Effector memory CD8-positive, alpha-beta T cell (primary cell): ENCODE measurements at regions not wholly inside any gene's neighbourhood (a gene's known extent, or its start where the extent isn't known, plus 50 kb on each side); places are given as distances from the start of the nearest gene placed in this dataset.
"Not testable (repeated sequence)": the region's sequence is repeated elsewhere in the genome, so short reads cannot be mapped to it uniquely, and the experiment has no call there.

Experiments used
- ATAC-seq: fragments of 150-1000 bp; cut with Tn5 transposase; replicated peaks from 2 replicates; pipeline ENCODE4 v1.10.0; 2021; ENCODE audit warnings: mild to moderate bottlenecking, moderate library complexity
- DNase-seq, 3 experiments: peaks; one replicate each; pipeline ENCODE4 v3.0.0; 2021
- H3K27ac Mint-ChIP-seq, 2 donors: one replicate each; pipeline ENCODE4 v1.8.0; 2022; ENCODE audit warnings: mild to moderate bottlenecking in 2 of 2, mixed read lengths in 2 of 2, moderate library complexity in 2 of 2
- H3K27me3 Mint-ChIP-seq, 2 donors: one replicate each; pipeline ENCODE4 v1.8.0; 2022; ENCODE audit warnings: mixed read lengths in 2 of 2
- H3K36me3 Mint-ChIP-seq: one replicate; pipeline ENCODE4 v1.8.0; 2022; ENCODE audit warnings: mild to moderate bottlenecking, moderate library complexity, mixed read lengths; ENCODE audit not compliant: insufficient read depth
- H3K4me1 Mint-ChIP-seq, 2 donors: one replicate each; pipeline ENCODE4 v1.8.0; 2022; ENCODE audit warnings: low read depth in 2 of 2, mixed read lengths in 2 of 2
- H3K4me3 Mint-ChIP-seq, 2 donors: one replicate each; pipeline ENCODE4 v1.8.0; 2022; ENCODE audit warnings: mild to moderate bottlenecking in 2 of 2, mixed read lengths in 2 of 2, moderate library complexity in 2 of 2
- H3K9me3 Mint-ChIP-seq, 2 donors: one replicate each; pipeline ENCODE4 v1.8.0; 2022; ENCODE audit warnings: mixed read lengths in 2 of 2

DNA sequence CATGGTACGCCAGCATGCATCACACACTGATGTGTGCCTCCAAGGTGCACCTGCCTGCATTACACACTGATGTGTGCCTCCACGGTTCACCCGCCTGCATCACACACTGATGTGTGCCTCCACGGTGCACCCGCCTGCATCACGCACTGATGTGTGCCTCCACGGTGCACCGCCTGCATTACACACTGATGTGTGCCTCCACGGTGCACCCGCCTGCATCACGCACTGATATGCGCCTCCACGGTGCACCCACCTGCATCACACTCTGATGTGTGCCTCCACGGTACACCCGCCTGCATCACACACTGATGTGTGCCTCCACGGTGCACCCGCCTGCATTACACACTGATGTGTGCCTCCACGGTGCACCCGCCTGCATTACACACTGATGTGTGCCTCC lies 223.1 kb upstream of the SHH start:
- ATAC-seq, DNase-seq, H3K4me3 Mint-ChIP-seq, H3K27ac Mint-ChIP-seq, H3K36me3 Mint-ChIP-seq, H3K9me3 Mint-ChIP-seq, H3K4me1 Mint-ChIP-seq: not testable (repeated sequence)
- peaks cover 9 to 30% of the 10 kb centered on the region in 2 donors for H3K27me3 Mint-ChIP-seq

DNA sequence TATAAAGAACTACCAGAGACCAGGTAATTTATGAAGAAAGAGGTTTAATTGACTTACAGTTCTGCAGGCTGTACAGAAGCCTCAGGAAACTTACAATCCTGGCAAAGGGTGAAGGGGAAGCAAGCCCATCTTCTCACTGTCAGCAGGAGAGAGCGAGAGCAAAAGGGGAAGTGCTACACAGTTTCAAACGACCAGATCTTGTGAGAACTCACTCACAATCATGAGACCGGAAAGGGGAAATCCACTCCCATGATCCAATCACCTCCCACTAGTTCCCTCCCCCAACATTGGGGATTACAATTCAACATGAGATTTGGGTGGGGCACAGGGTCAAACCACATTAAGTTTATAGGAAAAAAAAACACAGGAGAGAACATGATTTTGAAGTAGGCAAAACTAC lies 222.1 kb upstream of the SHH start:
- ATAC-seq: no peak
- no peaks in the 10 kb centered on the region for H3K4me1 Mint-ChIP-seq
- peaks cover 9 to 34% of the 10 kb centered on the region in 2 donors for H3K27me3 Mint-ChIP-seq
- H3K4me3 Mint-ChIP-seq: no peak overlapping the region
- DNase-seq: no peak
- H3K9me3 Mint-ChIP-seq: peaks cover 0 to 2% of the 10 kb centered on the region in 2 donors
- H3K27ac Mint-ChIP-seq: no peak overlapping the region
- no peaks in the 10 kb centered on the region for H3K36me3 Mint-ChIP-seq

DNA sequence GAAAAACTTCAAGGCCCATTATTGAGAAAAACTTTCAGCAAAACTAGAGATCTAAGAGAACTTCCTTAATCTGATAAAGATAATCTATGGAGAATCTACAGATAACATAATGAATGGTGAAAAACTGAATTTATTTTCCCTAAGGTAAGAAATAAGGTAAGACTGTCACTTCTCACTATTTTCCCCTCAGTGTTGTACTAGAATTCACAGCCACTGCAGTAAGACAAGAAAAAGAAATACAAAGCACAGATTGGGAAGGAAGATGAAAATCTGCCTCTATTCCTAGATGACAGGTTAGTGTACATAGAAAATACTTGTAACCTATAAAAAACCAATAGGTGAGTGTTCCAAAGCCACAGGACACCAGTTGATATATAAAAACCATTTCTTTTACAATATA lies 220.7 kb upstream of the SHH start:
- DNase-seq (no peak), ATAC-seq (no peak)
- no peak overlapping the region for H3K27ac Mint-ChIP-seq
- H3K4me3 Mint-ChIP-seq: no peak overlapping the region
- peaks cover 9 to 32% of the 10 kb centered on the region in 2 donors for H3K27me3 Mint-ChIP-seq
- peaks cover 0 to 2% of the 10 kb centered on the region in 2 donors for H3K9me3 Mint-ChIP-seq
- H3K4me1 Mint-ChIP-seq: no peaks in the 10 kb centered on the region
- H3K36me3 Mint-ChIP-seq: no peaks in the 10 kb centered on the region

DNA sequence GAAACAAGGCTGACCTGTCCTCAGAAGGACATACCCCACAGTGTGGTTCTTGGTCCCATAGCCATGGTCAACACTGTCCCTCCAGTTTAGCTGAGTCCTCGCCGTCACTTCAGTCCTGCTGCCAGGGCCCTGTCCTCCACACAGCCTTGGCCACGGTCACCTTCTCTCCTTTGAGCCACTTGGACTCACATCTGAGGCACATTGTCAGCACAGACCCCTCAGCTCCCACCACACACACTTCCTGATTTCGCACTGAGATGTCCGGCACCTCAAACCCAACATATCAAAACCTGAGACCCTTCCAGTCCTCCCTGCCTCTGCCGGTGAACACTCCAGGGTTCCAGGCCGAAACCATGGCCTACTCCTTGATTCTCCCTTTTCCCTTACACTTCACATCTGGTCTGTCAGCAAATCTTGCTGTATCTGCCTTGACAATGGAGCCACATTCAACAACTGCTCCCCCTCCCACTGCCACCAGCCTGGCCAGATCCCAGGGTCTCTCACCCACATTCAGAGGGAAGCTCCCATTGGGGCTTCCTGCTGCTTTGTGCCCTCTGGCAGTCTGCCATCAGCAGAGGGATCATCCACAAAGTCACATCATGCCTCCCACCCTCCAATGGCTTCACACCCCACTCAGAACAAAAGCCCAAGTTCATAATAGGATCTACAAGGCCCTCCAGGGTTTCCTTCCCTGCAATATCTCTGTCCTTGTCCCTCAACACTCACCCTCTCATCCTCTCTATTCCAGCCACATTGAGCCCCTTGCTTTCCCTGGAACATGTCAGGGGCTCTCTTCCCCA lies 219.6 kb upstream of the SHH start:
- Mint-ChIP-seq H3K27me3 (peaks cover 9 to 32% of the 10 kb centered on the region in 2 donors), H3K4me1 (no peaks in the 10 kb centered on the region), H3K4me3 (no peak overlapping the region), H3K9me3 (peaks cover 0 to 2% of the 10 kb centered on the region in 2 donors), H3K27ac (no peak overlapping the region), H3K36me3 (no peaks in the 10 kb centered on the region)
- ATAC-seq: no peak
- no peak for DNase-seq

DNA sequence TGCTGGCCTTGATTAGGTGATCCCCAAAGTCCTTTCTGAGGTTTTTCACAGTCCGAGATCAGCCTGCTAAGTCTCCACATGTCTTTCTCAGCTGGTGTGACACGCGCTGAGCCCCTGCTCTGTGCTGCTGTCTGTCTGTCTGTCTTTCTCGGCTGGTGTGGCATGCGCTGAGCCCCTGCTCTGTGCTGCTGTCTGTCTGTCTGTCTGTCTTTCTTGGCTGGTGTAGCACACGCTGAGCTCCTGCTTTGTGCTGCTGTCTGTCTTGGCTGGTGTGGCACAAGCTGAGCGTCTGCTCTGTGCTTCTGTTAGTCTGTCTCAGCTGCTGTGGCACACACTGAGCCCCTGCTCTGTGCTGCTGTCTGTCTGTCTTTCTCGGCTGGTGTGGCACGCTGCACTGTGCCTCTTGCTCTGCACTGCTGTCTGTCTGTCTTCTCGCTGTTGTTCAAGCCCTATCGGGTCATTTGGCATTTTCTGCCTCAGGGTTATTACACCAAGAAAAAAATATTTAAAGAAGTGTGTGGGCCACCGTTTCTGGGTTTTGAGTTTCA lies 217.3 kb upstream of the SHH start:
- H3K36me3 Mint-ChIP-seq: no peaks in the 10 kb centered on the region
- no peak overlapping the region for H3K4me3 Mint-ChIP-seq
- no peaks in the 10 kb centered on the region for H3K4me1 Mint-ChIP-seq
- ATAC-seq (no peak), DNase-seq (no peak)
- no peak overlapping the region for H3K27ac Mint-ChIP-seq
- peaks cover 9 to 32% of the 10 kb centered on the region in 2 donors for H3K27me3 Mint-ChIP-seq
- H3K9me3 Mint-ChIP-seq: peaks cover 0 to 2% of the 10 kb centered on the region in 2 donors

DNA sequence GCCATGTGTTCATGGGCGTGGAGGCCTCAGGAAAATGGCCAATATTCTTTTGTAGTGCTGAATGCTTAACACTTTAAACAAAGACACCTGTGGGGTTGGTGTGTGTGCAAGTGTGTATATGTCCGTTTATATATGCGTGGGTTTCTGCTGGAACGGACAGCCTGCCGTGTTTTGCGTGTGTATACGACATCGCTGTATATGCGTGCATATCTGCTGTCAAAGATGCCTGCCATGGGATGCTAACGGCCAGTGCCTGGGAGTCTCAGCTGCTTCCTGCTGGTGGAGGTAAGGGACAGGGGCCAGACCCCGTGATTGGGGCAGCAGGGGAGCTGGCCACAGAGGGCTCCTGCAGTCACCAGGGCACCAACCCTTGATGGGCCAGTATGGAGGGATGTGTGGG lies 216.3 kb upstream of the SHH start:
- ATAC-seq (no peak), DNase-seq (no peak)
- Mint-ChIP-seq H3K27me3 (peaks cover 9 to 32% of the 10 kb centered on the region in 2 donors), H3K4me3 (no peak overlapping the region), H3K36me3 (no peaks in the 10 kb centered on the region), H3K9me3 (peaks cover 0 to 2% of the 10 kb centered on the region in 2 donors), H3K4me1 (no peaks in the 10 kb centered on the region), H3K27ac (no peak overlapping the region)

DNA sequence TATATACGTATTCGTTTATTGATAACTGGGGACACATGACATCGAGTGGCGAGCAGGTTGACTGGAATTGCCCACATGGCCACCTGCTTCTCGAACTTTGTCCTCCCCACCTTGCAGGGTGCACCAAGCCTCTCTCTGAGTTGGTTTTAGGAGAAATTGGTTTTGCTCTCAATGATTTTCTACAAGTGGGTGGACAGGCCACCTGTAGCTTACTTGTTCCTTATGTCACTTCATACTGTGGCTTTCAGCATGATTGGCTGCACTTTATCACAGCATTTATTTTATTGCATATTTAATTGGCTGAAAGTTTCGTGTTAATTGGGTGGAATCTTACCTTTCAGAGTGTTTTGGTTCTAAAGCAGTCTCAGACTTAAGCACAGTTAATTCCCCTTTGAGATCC lies 215.6 kb upstream of the SHH start:
- DNase-seq (no peak), ATAC-seq (no peak)
- Mint-ChIP-seq H3K27ac (no peak overlapping the region), H3K9me3 (peaks cover 0 to 2% of the 10 kb centered on the region in 2 donors), H3K4me3 (no peak overlapping the region), H3K27me3 (peaks cover 9 to 32% of the 10 kb centered on the region in 2 donors), H3K4me1 (no peaks in the 10 kb centered on the region), H3K36me3 (no peaks in the 10 kb centered on the region)

DNA sequence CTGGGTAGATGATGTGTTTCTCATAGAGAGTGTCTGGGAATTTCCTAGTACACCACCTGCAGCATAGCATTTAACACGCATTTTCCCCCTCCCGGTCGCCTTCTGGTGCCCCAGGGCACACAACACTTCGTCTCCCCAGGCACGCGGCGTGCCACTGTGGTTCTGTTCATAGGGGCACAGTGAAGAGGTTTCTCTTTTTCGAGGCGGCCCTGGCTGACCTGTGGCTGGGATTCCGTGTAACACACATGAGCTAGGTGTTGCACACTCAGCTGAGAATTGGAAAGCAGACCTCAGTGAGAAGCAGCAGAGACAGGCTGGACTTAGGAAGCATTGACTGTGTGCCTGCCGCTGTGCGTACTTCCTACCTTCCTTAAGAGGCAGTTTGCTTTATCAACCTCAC lies 214.3 kb upstream of the SHH start:
- Mint-ChIP-seq H3K9me3 (no peaks in the 10 kb centered on the region), H3K4me3 (no peak overlapping the region), H3K36me3 (no peaks in the 10 kb centered on the region)

DNA sequence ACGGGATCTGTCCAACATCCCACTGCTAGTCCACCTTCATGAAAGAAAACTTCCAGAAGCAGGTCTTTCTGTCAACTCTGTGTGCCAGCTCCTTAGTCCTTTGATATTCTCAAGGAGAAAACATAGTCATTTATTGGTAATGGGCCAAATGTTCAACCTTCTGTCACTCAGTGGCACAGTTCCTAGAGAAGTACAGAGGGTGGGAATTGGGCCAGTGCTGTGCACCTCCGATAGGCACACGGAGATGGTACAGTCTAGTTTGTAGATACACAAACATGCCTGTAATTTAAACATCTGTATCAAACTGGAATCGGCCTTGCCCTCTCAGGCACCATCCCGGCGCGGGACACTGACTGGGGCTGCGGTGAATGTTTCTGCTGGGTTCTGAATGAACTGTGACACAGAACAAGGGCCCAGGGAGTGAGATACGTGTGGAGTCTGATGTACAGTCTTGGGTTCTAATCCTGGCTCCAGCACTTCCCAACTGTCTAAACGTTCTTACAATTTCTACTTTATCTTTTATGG lies 213.9 kb upstream of the SHH start:
- Mint-ChIP-seq H3K4me1 (no peaks in the 10 kb centered on the region), H3K9me3 (no peaks in the 10 kb centered on the region), H3K27ac (no peak overlapping the region), H3K4me3 (no peak overlapping the region), H3K27me3 (peaks cover 0 to 23% of the 10 kb centered on the region in 2 donors), H3K36me3 (no peaks in the 10 kb centered on the region)
- ATAC-seq: no peak
- DNase-seq: no peak

More for the DNA sequence above, 214.3 kb upstream of the SHH start:
- H3K27me3 Mint-ChIP-seq: peaks cover 0 to 23% of the 10 kb centered on the region in 2 donors
- H3K4me1 Mint-ChIP-seq: no peaks in the 10 kb centered on the region
- H3K27ac Mint-ChIP-seq: no peak overlapping the region
- ATAC-seq (no peak), DNase-seq (no peak)

DNA sequence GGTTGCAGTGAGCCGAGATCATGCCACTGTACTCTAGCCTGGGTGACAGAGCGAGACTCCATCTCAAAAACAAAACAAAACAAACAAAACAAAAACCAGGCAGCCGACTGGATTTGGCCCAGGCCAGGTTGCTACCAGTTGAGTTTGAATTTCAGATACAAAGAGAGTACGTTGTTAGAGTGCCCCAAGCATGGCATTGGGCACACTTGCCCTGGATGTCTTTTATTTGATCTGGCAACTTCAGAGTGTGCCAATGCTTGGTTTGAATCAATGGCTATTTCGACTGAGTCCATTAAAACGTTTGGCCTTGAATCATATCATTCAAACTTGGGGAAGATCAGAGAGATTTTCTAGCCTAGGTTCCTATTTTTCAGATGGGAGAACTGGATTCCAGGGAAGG lies 213.4 kb upstream of the SHH start:
- peaks cover 0 to 23% of the 10 kb centered on the region in 2 donors for H3K27me3 Mint-ChIP-seq
- H3K9me3 Mint-ChIP-seq: no peaks in the 10 kb centered on the region
- no peaks in the 10 kb centered on the region for H3K36me3 Mint-ChIP-seq
- H3K4me3 Mint-ChIP-seq: no peak overlapping the region
- no peaks in the 10 kb centered on the region for H3K4me1 Mint-ChIP-seq
- no peak overlapping the region for H3K27ac Mint-ChIP-seq
- no peak for ATAC-seq
- DNase-seq: no peak

DNA sequence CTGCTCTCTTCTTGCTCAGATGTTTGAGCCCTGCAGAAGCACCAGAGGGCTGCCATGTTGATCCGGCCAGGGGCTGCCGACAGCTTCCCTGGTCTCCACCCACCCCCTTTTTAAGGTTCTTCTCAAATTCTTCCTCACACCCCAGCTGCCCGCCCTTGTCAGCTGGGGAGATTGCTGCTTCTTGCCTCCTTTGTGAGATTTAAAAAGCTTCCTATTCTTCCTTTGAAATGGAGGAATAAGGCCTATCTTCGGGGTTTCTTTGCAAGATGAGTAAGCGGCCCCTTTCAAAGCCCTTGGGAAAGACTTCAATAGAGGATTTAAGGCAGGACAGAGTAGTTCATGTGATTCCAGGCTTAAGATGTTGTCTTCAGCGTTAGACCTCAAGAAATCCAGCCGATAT lies 211.9 kb upstream of the SHH start:
- H3K4me1 Mint-ChIP-seq: no peaks in the 10 kb centered on the region
- no peak overlapping the region for H3K4me3 Mint-ChIP-seq
- no peak overlapping the region for H3K27ac Mint-ChIP-seq
- DNase-seq: no peak
- H3K36me3 Mint-ChIP-seq: peaks cover 3% of the 10 kb centered on the region
- peaks cover 0 to 21% of the 10 kb centered on the region in 2 donors for H3K27me3 Mint-ChIP-seq
- no peaks in the 10 kb centered on the region for H3K9me3 Mint-ChIP-seq
- no peak for ATAC-seq

DNA sequence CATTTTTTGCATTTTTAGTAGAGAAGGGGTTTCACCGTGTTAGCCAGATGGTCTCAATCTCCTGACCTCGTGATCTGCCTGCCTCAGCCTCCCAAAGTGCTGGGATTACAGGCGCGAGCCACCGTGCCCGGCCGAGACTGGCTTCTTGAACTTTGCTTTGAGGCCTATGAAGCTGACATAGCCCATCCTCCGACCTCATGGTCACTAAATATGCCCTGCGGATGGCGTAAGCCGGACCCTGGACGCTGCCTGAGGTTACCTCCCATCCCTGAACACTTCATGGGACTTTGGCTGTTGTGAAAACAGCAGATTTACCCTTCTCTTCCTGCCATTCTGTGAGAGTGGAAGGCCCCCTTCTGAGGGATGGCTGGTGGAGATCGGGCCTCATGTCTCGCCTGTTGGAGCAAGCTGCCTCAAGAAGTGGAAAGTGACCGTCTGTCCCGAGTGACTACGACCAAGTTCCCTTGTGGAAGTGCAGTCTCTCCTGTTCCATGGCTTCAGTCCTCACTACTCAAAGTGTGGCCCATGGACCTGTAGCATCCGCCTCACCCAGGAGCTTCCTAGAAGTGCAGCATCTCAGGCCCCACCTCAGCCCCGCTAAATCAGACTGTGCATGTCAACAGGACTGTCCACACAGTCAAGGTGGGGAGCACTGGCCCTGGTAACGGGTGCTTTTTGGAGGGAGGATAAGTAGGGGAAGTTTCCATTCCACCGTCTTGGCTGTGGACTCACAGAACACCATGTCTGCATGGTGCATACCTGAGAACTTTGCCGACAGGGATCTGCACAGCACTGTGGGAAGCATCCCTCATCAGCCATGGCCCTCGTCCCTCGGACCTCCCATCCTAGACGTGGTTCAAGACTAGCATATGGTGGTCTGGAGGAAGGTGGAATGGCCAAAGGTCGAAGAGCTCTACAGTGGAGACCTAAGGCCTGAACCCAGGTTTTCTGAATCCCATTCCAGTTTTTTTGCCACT lies 210.5 kb upstream of the SHH start:
- Mint-ChIP-seq H3K27ac (no peak overlapping the region), H3K4me1 (no peaks in the 10 kb centered on the region), H3K4me3 (no peak overlapping the region), H3K9me3 (no peaks in the 10 kb centered on the region), H3K27me3 (peaks cover 6 to 23% of the 10 kb centered on the region in 2 donors), H3K36me3 (peaks cover 3% of the 10 kb centered on the region)
- DNase-seq: no peak
- ATAC-seq: no peak

DNA sequence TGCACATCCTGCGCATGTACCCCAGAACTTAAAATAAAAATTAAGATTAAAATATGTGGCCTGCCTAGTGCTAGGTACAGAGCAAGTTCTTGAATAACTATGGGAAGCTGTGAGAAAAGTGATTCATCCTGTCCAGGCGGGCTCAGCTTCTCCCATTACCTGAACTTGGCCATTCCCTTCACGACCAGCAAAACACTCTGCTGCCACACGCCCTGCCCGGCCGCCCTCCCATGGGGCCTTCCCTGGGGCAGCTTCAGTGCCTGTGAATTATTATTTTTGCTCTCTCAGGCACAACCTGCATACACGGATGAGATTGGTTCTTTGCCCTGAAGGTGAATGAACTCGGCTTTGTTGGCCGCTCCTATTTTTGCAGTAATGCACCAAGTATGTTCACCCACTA lies 209.2 kb upstream of the SHH start:
- no peak for DNase-seq
- H3K27me3 Mint-ChIP-seq: peaks cover 10 to 23% of the 10 kb centered on the region in 2 donors
- peaks cover 3% of the 10 kb centered on the region for H3K36me3 Mint-ChIP-seq
- H3K4me1 Mint-ChIP-seq: no peaks in the 10 kb centered on the region
- H3K4me3 Mint-ChIP-seq: no peak overlapping the region
- ATAC-seq: no peak
- H3K27ac Mint-ChIP-seq: no peak overlapping the region
- no peaks in the 10 kb centered on the region for H3K9me3 Mint-ChIP-seq
